ENCODE measurements at regions not wholly inside any gene's neighbourhood (a gene's known extent, or its start where the extent isn't known, plus 50 kb on each side); places are given as distances from the start of the nearest gene placed in this dataset.

GRCh38 chr3:18143258-18143780 is 281.8 kb downstream of the SATB1 start:
- DNase-seq (ENCODE audit: missing footprints) (no peak), ATAC-seq (no peak)
- intact Hi-C loops (cut with DNase I): no loop called here

DNA sequence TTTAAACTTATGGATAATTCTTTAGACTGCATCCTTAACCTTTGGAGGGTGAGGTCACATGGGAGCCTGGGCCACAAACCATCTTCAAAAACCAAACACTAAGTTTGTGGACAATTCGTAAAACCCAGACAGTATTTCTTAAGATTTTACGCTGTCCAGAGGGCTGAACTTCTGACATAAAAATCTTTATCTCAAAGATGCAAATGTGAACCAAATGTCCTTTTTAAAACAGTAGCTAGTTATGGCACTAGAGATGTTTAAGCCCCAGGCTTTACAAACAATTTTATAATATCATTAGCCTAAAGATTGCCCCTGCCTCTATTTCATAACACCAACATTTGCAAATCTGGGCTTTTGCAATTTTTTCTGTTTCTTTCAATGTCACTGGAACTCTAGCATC is 287.2 kb downstream of the SATB1 start:
- intact Hi-C loops (cut with DNase I): no loop called here
- no peak for ATAC-seq
- DNase-seq (ENCODE audit: missing footprints): no peak

DNA sequence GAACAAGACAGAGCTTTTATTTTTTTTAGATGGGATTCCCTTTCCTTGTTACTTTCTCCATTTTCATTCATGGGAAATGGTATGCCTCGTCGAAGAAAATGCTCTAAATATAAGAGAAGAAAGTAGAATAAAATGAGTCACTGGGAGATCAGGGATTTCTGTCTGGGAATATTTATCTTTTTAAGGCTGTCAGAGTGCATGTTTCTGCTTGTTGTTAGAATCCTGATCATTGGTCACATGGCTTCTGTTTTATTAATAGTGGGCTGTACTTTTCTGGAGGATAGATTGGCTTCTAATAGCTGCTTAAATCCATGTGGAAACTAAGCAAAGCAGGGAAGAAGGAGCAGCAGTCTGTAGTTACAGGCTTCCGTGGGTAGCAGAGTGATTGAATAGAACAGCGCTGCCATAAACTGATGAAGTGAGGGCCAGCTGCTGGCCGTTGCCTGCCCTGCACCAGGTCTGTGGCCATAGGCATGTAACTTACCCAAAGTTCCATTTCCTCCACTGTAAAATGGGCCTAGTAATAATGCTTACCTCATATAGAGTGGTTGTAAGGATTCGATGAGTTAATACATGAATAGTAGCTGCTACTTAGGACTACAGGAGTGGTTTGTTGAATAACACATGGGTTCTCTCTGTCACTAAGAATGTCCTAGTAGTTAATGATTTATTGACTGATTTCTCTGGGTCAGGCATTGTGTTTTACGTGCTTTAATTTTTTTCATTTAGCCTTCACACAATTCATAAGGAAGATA is 289.9 kb downstream of the SATB1 start:
- ATAC-seq (no peak), DNase-seq (ENCODE audit: missing footprints) (no peak)
- intact Hi-C loops (cut with DNase I): no loop called here

DNA sequence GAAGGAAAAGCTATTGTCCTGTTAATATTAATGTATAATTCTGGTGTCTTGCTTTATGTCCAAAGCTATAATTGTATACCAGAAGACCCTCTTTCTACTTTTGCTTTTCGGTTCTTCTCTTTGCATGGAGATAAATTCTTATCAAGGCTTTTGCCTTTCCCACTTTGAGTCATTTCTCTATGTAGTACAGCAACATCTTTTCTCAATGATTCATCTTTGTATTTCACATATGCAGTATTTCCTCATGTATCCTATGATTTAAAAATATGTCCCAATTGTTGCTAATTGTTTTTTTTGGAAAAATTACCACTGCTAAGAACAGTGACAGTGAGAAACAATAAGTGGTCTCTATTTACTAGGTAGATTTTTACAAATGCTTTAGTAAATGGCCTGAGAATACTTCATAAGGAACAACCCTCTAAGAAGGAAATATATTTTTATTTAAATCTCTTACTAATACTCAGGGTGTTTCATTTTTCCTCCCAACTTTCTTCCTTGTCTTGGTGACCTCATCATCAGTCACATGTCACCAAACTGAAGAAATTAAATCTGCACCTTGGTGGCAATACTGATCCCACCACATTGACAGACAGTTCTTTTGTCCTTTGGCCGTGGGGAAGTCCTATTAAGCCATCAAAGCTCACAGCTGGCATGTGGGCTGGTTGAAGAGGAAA is 290.6 kb downstream of the SATB1 start:
- ATAC-seq: no peak
- no peak for DNase-seq (ENCODE audit: missing footprints)
- intact Hi-C loops (cut with DNase I): no loop called here

DNA sequence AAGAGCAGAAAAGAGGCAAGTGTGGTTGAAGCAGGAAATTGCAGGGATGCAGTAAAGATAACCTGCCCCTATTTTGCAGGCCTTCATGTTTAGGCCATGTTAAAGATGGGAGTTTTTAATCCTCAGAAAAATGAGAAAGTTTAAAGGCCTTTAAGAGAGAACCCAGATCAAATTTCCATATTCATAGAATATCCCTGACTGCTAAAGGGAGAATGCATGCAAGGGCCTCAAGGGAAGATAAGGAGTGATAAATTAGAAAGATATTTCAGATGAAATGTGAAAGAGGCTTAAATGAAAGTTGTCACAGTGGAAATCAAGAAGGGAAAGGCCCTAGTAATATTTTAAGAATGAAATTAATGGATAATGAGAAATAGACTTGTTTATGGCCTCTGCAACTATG is 292.1 kb downstream of the SATB1 start:
- intact Hi-C loops (cut with DNase I): no loop called here
- DNase-seq (ENCODE audit: missing footprints) (no peak), ATAC-seq (no peak)

- DNase-seq (ENCODE audit: missing footprints): no peak
- intact Hi-C loops (cut with DNase I): no loop called here
- no peak for ATAC-seq
Measured at GRCh38 chr3:18127859-18128681, 297.1 kb downstream of the SATB1 start.

DNA sequence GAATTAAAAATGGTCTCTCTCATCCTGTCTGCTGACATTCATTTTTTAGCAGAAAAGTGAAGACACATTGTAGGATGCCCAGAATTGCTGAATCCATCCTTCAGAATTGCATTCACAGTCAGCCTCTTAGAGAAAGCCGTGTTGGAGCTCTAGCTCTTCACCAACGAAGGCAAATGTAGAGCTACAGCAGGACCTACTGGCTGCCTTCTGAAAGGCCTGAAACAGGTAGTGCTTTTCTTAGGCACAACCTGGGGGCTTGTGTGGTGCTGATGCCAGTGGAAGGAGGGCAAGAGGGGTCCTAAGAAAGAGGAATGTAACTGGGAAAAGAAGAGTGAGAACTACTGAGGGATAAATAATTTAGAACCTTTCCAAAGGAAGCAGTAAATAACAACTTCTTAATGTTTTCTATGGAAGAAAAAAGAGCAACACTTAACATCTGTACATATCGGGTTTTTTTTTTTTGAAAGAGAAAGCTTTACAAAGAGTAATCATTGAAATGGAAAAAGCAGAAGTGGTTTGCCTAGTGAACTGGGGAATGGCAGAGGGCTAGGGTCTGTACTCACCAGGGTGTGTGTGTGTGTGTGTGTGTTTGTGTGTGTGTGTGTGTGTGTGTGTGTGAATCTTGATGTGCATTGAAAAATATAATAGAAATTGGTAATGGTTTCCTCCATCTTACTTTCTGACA is 297.8 kb downstream of the SATB1 start:
- ATAC-seq: no peak

DNA sequence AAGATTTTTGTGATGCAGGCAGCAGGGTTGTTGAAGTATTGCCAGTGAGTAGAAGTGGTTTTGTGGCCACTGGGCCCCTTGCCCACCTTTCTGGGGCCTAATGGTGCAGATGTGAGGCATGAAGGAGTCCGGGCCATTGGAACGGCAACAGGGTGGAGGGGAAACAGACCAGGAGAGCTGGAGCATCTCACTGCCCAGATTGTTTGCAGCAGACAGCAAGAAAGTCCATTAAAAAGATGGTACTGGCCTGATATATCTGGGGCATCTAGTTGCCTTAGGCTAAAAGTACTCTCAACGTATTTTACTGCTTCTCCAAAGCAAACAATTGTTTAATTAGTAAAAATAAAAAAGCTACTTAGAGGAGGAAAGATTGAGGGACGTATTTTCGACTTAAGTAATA is 298.4 kb downstream of the SATB1 start:
- DNase-seq (ENCODE audit: missing footprints) (no peak), ATAC-seq (no peak)
- intact Hi-C loops (cut with DNase I): no loop called here

More for the DNA sequence above, 297.8 kb downstream of the SATB1 start:
- DNase-seq (ENCODE audit: missing footprints): no peak
- intact Hi-C loops (cut with DNase I): no loop called here

- intact Hi-C loops (cut with DNase I): no loop called here
- DNase-seq (ENCODE audit: missing footprints): no peak
- ATAC-seq: no peak
Measured at GRCh38 chr3:18124501-18124900, 300.6 kb downstream of the SATB1 start.

DNA sequence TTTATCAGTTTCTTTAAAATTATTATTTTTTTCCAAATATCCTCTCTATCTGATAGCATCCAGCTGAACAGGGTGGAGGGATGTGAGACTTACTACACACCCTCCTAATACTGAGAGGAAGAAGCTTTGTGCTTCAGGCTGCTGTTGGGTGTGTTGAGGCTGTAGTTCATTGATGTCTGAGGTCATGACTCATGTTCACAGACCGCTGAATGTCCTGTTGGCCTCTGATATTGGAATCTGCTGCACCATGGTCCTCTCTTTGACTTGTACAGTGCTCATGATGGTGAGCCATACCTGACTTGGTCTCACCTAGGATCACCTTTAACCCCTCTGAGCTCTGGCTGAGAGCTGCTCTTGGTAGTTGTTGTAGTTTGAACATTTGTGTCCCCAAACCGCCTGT is 302.9 kb downstream of the SATB1 start:
- ATAC-seq: no peak
- DNase-seq (ENCODE audit: missing footprints): no peak
- intact Hi-C loops (cut with DNase I): no loop called here

DNA sequence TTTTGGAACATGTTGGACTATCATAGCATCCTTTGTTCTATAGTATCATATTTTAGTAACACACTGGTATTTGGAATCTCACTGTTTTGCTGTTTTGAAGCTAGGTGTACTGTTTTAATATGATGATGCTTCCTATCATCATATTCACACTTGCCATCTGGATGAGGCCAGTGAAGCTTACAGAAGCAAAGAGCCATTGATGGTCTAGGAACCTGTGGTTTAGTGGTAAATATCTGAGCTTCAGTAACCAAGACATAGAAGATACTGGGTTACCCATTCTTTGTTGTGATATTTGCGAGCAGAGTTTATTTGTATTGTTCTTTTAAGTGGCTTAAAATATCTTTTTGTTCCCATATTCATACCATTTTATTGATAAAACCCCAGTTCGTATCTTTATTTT is 304.1 kb downstream of the SATB1 start:
- DNase-seq (ENCODE audit: missing footprints) (no peak), ATAC-seq (no peak)
- intact Hi-C loops (cut with DNase I): no loop called here

- ATAC-seq: no peak
- intact Hi-C loops (cut with DNase I): no loop called here
- no peak for DNase-seq (ENCODE audit: missing footprints)
Measured at GRCh38 chr3:18119866-18120265, 305.3 kb downstream of the SATB1 start.

DNA sequence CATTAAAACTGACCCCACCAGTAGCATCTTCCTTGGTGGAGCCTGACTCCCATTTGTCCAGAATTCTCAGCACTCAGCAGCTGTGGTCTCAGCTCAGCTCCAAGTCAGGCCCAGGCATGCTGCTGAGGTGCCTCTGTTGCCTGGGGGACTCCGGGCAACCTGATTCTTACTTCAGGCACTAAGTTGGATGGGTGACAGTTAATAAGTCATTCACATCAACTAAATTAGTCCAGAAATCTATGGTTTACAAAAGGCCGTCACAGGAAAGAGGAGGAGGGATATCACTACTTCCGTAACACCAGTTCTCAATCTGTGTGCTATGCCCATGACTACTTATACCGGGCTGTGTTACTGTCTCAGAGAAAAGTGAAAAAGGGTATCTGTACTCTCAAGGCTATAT is 310.2 kb downstream of the SATB1 start:
- DNase-seq (ENCODE audit: missing footprints): no peak
- intact Hi-C loops (cut with DNase I): no loop called here
- ATAC-seq: no peak

- intact Hi-C loops (cut with DNase I): no loop called here
Measured at GRCh38 chr3:18113417-18113816, 311.7 kb downstream of the SATB1 start.

GRCh38 chr3:18112674-18113375 is 312.3 kb downstream of the SATB1 start:
- no peak for ATAC-seq
- DNase-seq (ENCODE audit: missing footprints): no peak
- intact Hi-C loops (cut with DNase I): no loop called here

More at GRCh38 chr3:18113417-18113816, 311.7 kb downstream of the SATB1 start:
- ATAC-seq: no peak
- DNase-seq (ENCODE audit: missing footprints): no peak

DNA sequence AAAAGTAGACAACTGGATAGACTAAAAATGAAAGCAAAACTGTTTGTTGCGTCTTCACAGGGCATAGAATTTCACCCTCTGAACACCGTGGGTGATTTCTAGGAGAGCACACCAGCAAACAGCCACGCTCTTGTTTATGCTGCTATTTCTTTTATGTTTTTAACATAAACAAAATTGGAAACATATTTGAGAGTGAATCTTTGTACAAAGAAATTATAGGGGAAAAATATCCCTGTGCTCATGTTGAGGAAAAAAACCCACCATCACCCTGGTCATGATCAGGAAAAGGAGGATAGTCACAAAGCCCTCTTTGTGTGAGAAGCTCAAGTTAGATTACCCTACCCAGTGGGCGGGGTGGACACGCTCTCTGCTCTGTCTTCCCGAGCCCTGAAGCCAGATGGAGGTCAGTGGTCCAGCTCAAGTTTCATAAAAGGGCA is 313.3 kb downstream of the SATB1 start:
- no peak for DNase-seq (ENCODE audit: missing footprints)
- ATAC-seq: peak; percentile 57
- intact Hi-C loops (cut with DNase I): no loop called here

- ATAC-seq (no peak), DNase-seq (ENCODE audit: missing footprints) (no peak)
- intact Hi-C loops (cut with DNase I): no loop called here
Measured at GRCh38 chr3:18103591-18103990, 321.5 kb downstream of the SATB1 start.

DNA sequence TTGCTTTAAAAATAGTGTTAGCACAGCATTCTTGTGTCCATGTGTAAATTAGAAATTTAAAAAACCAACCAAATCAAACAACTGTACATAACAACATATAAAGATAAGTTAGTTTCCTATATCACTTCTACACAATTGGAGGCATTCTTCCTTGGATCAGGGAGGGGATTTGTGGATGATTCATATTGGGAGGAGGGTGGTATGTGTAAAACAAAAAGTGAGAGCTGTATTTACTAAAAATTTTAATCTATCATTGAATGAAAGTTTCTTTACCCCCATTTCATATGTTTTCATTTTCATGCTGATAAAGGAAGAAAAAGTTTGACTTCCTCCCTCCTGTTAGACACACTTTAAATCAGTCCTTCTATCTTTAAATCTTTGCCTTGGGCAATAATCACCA is 325.0 kb downstream of the SATB1 start:
- ATAC-seq (no peak), DNase-seq (ENCODE audit: missing footprints) (no peak)
- intact Hi-C loops (cut with DNase I): no loop called here
